ENCODE measurements at regions not wholly inside any gene's neighbourhood (a gene's known extent, or its start where the extent isn't known, plus 50 kb on each side); places are given as distances from the start of the nearest gene placed in this dataset.

- no peaks in the 10 kb centered on the region for H4K20me1 ChIP-seq (ENCODE audit: control insufficient read depth, insufficient read depth, low read depth, low read length)
- no peak overlapping the region for H3K27ac ChIP-seq (ENCODE audit: low read depth, low read length)
- no peaks in the 10 kb centered on the region for H3F3A ChIP-seq (ENCODE audit: control insufficient read depth, insufficient read depth)
- H3K36me3 ChIP-seq (ENCODE audit: control insufficient read depth, low read length), result no peaks in the 10 kb centered on the region
- no peak for TF ChIP-seq EZH2phosphoT487 (IDR thresholded peaks at IDR 0.05; ENCODE audit: borderline replicate concordance, low read length)
- no peak for TF ChIP-seq CTCF (IDR thresholded peaks at IDR 0.05; ENCODE audit: low read depth, low read length, poor library complexity, severe bottlenecking)
- no peak overlapping the region for H3K4me3 ChIP-seq (ENCODE audit: low read length)
- H3K9me3 ChIP-seq (ENCODE audit: control insufficient read depth, insufficient read depth, low read length), result no peaks in the 10 kb centered on the region
- H3K79me2 ChIP-seq (ENCODE audit: control insufficient read depth, low read length), result no peaks in the 10 kb centered on the region
- no peaks in the 10 kb centered on the region for H3K27me3 ChIP-seq (ENCODE audit: control insufficient read depth, low read length)
- H3K4me2 ChIP-seq (ENCODE audit: low read length), result no peak overlapping the region
- no peaks in the 10 kb centered on the region for H3K9me2 ChIP-seq (replicated peaks; ENCODE audit: control insufficient read depth, low read length)
- H3K4me1 ChIP-seq (ENCODE audit: control insufficient read depth, low read length), result no peaks in the 10 kb centered on the region
These were observed 660.4 kb upstream of the GOT2 start for GRCh38 chr16:59394526-59394925.

- Histone ChIP-seq H3K27me3 (ENCODE audit: control insufficient read depth, low read length) (no peaks in the 10 kb centered on the region), H3K4me2 (ENCODE audit: low read length) (no peak overlapping the region), H3K9me3 (ENCODE audit: control insufficient read depth, insufficient read depth, low read length) (no peaks in the 10 kb centered on the region), H3K27ac (ENCODE audit: low read depth, low read length) (no peak overlapping the region), H3K4me3 (ENCODE audit: low read length) (no peak overlapping the region), H3F3A (ENCODE audit: control insufficient read depth, insufficient read depth) (no peaks in the 10 kb centered on the region), H4K20me1 (ENCODE audit: control insufficient read depth, insufficient read depth, low read depth, low read length) (no peaks in the 10 kb centered on the region), H3K79me2 (ENCODE audit: control insufficient read depth, low read length) (no peaks in the 10 kb centered on the region), H3K4me1 (ENCODE audit: control insufficient read depth, low read length) (no peaks in the 10 kb centered on the region), H3K9me2 (replicated peaks; ENCODE audit: control insufficient read depth, low read length) (no peaks in the 10 kb centered on the region), H3K36me3 (ENCODE audit: control insufficient read depth, low read length) (no peaks in the 10 kb centered on the region)
- TF ChIP-seq CTCF (IDR thresholded peaks at IDR 0.05; ENCODE audit: low read depth, low read length, poor library complexity, severe bottlenecking), result no peak
- no peak for TF ChIP-seq EZH2phosphoT487 (IDR thresholded peaks at IDR 0.05; ENCODE audit: borderline replicate concordance, low read length)
These were observed 658.8 kb upstream of the GOT2 start for GRCh38 chr16:59392911-59393310.

GRCh38 chr16:59391617-59392364, 657.7 kb upstream of the GOT2 start:
- Histone ChIP-seq H3K9me3 (ENCODE audit: control insufficient read depth, insufficient read depth, low read length) (no peaks in the 10 kb centered on the region), H3K27ac (ENCODE audit: low read depth, low read length) (no peak overlapping the region), H3K4me3 (ENCODE audit: low read length) (no peak overlapping the region), H3K4me1 (ENCODE audit: control insufficient read depth, low read length) (no peaks in the 10 kb centered on the region), H3K36me3 (ENCODE audit: control insufficient read depth, low read length) (no peaks in the 10 kb centered on the region), H3K27me3 (ENCODE audit: control insufficient read depth, low read length) (no peaks in the 10 kb centered on the region), H3F3A (ENCODE audit: control insufficient read depth, insufficient read depth) (no peaks in the 10 kb centered on the region), H3K79me2 (ENCODE audit: control insufficient read depth, low read length) (no peaks in the 10 kb centered on the region), H4K20me1 (ENCODE audit: control insufficient read depth, insufficient read depth, low read depth, low read length) (no peaks in the 10 kb centered on the region), H3K4me2 (ENCODE audit: low read length) (no peak overlapping the region), H3K9me2 (replicated peaks; ENCODE audit: control insufficient read depth, low read length) (no peaks in the 10 kb centered on the region)
- TF ChIP-seq CTCF (IDR thresholded peaks at IDR 0.05; ENCODE audit: low read depth, low read length, poor library complexity, severe bottlenecking) (no peak), EZH2phosphoT487 (IDR thresholded peaks at IDR 0.05; ENCODE audit: borderline replicate concordance, low read length) (no peak)

Measured in DOHH2 (cell line).